Fibroblast of villous mesenchyme (primary cell): ENCODE measurements at regions not wholly inside any gene's neighbourhood (a gene's known extent, or its start where the extent isn't known, plus 50 kb on each side); places are given as distances from the start of the nearest gene placed in this dataset.

Experiments used
- DNase-seq: peaks from one replicate; pipeline ENCODE4 v3.0.0-alpha.2; 2010; ENCODE audit warnings: low read depth
- H3K4me3 ChIP-seq: 2 replicates; pipeline ENCODE4 v1.5.1; 2011; ENCODE audit warnings: low read depth, mild to moderate bottlenecking, low read length
- TF ChIP-seq, protein P1 (sequence below): IDR thresholded peaks from 2 replicates; pipeline ENCODE4 v1.5.1; 2012; ENCODE audit warnings: low read depth, mild to moderate bottlenecking, low read length; ENCODE audit not compliant: insufficient read depth

GRCh38 chr22:47854680-47855079 lies 1092.2 kb downstream of the TBC1D22A start:
- TF ChIP-seq, protein P1, sequence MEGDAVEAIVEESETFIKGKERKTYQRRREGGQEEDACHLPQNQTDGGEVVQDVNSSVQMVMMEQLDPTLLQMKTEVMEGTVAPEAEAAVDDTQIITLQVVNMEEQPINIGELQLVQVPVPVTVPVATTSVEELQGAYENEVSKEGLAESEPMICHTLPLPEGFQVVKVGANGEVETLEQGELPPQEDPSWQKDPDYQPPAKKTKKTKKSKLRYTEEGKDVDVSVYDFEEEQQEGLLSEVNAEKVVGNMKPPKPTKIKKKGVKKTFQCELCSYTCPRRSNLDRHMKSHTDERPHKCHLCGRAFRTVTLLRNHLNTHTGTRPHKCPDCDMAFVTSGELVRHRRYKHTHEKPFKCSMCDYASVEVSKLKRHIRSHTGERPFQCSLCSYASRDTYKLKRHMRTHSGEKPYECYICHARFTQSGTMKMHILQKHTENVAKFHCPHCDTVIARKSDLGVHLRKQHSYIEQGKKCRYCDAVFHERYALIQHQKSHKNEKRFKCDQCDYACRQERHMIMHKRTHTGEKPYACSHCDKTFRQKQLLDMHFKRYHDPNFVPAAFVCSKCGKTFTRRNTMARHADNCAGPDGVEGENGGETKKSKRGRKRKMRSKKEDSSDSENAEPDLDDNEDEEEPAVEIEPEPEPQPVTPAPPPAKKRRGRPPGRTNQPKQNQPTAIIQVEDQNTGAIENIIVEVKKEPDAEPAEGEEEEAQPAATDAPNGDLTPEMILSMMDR: no peak
- no peak for DNase-seq
- H3K4me3 ChIP-seq: no peak overlapping the region

DNA sequence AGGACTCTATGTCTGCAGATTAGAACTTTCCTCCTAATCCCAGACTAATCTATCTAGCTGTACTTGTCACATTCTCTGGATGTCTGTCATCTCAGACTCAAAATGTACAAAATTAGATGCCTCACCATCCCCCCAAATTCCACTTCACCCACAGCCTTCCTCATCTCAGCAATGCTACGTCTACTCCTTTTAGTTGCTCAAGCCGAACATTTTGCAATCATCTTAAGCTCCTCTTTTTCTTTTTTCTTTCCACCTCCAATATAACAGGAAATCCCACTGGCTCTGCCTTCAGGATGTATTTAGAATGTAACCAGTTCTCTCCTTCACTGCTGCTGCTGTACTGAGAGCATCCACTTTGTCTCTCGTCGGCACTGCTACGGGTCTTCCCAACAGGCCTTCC lies 1091.8 kb downstream of the TBC1D22A start:
- peak; percentile 25 for DNase-seq
- no peak overlapping the region for H3K4me3 ChIP-seq
- TF ChIP-seq, protein P1: no peak

DNA sequence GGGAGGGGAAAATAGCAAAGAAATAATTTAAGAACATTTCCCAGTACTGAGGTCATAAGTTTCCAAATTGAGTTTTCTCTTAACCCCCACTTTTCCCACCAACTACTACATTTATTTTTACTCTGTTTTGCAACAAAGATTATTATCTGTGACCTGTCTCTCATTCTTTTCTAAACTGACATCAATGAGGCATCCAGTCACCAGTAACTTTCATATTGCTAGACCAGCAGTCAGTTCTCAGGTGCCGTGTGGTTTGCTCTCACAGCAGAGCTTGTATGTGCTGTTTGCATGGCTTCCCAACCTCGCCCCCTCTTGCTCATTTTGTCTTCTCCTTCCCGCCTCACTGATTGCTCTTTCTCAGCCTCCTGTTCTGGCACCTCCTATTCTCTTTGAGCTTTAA lies 1091.3 kb downstream of the TBC1D22A start:
- no peak for DNase-seq
- TF ChIP-seq, protein P1: no peak
- no peak overlapping the region for H3K4me3 ChIP-seq

- no peak overlapping the region for H3K4me3 ChIP-seq
- no peak for DNase-seq
- TF ChIP-seq, protein P1: no peak
These were observed 1089.1 kb downstream of the TBC1D22A start for GRCh38 chr22:47851586-47851985.

DNA sequence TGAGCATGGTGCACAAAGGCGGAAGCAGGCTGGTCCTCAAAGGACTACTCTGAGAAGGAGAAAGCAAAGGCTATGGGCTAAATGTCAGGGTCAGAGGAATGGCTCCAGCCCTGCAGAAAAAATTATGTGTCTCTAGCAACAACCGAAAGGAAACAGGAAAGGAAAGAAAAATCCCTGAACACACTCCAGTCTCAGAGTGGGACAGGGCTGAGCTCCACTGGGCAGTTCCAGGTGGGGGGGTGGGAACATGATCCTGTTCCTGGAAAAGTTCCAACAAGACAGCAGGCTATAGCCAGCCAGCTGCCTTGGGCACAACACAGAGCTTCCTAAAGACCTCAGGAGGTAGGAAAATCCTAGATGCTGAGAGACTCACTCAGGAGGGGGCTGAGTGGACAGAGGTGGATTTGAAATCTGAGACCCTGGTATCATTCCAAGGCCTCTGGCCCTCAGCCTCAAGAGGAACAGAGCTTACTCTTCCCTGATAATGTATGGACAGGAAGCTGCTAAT lies 1088.2 kb downstream of the TBC1D22A start:
- TF ChIP-seq, protein P1: no peak
- no peak overlapping the region for H3K4me3 ChIP-seq
- peak; percentile 51 for DNase-seq

- no peak for DNase-seq
- no peak overlapping the region for H3K4me3 ChIP-seq
- TF ChIP-seq, protein P1: no peak
These were observed 1087.1 kb downstream of the TBC1D22A start for GRCh38 chr22:47849576-47849975.
